GM23248 (cell line): ENCODE measurements at regions not wholly inside any gene's neighbourhood (a gene's known extent, or its start where the extent isn't known, plus 50 kb on each side); places are given as distances from the start of the nearest gene placed in this dataset.

Experiments
- DNase-seq: peaks from one replicate; pipeline ENCODE4 v3.0.0-alpha.2; 2015
- H2AFZ ChIP-seq: fragments of 200-600 bp; sonication (generic); 2 replicates; pipeline ENCODE4 v1.6.1; 2016; ENCODE audit warnings: antibody characterized with exemption
- H3F3A ChIP-seq: fragments of 200-600 bp; sonication (generic); 2 replicates; pipeline ENCODE4 v1.6.1; 2016; ENCODE audit warnings: mild to moderate bottlenecking, antibody characterized with exemption, mixed run types; ENCODE audit not compliant: insufficient read depth
- H3K27ac ChIP-seq: fragments of 200-600 bp; sonication (generic); 2 replicates; pipeline ENCODE4 v1.5.1; 2016; ENCODE audit warnings: mild to moderate bottlenecking
- H3K27me3 ChIP-seq: fragments of 200-600 bp; sonication (generic); replicated peaks from 2 replicates; pipeline ENCODE4 v1.6.1; 2016; ENCODE audit warnings: mild to moderate bottlenecking; ENCODE audit not compliant: insufficient read depth
- H3K36me3 ChIP-seq: fragments of 200-600 bp; sonication (generic); 2 replicates; pipeline ENCODE4 v1.6.1; 2016; ENCODE audit warnings: low read depth, mild to moderate bottlenecking
- H3K4me1 ChIP-seq: fragments of 200-600 bp; sonication (generic); 2 replicates; pipeline ENCODE4 v1.6.1; 2016; ENCODE audit warnings: mild to moderate bottlenecking; ENCODE audit not compliant: insufficient read depth
- H3K4me2 ChIP-seq: fragments of 200-600 bp; sonication (generic); one replicate; pipeline ENCODE4 v1.6.1; 2016; ENCODE audit warnings: mild to moderate bottlenecking; ENCODE audit not compliant: unreplicated experiment
- H3K4me3 ChIP-seq: fragments of 200-600 bp; sonication (generic); 2 replicates; pipeline ENCODE4 v1.5.1; 2016; ENCODE audit warnings: mild to moderate bottlenecking
- H3K79me2 ChIP-seq: fragments of 200-600 bp; sonication (generic); 2 replicates; pipeline ENCODE4 v1.6.1; 2016; ENCODE audit warnings: mild to moderate bottlenecking; ENCODE audit not compliant: insufficient read depth
- H3K9ac ChIP-seq: fragments of 200-600 bp; sonication (generic); 2 replicates; pipeline ENCODE4 v1.6.1; 2016; ENCODE audit warnings: mild to moderate bottlenecking
- H3K9me2 ChIP-seq: fragments of 200-600 bp; sonication (generic); 2 replicates; pipeline ENCODE4 v1.6.1; 2016; ENCODE audit warnings: mixed run types, mild to moderate bottlenecking, moderate library complexity; ENCODE audit not compliant: insufficient read depth
- H3K9me3 ChIP-seq: fragments of 200-600 bp; sonication (generic); one replicate; pipeline ENCODE4 v1.6.1; 2017; ENCODE audit warnings: low read depth
- H4K20me1 ChIP-seq: fragments of 200-600 bp; sonication (generic); 2 replicates; pipeline ENCODE4 v1.6.0; 2016; ENCODE audit not compliant: insufficient read depth
- EZH2 ChIP-seq: fragments of 200-600 bp; sonication (generic); IDR thresholded peaks from 2 replicates; pipeline ENCODE4 v1.6.1; 2018; ENCODE audit warnings: antibody characterized with exemption, mild to moderate bottlenecking; ENCODE audit not compliant: insufficient read depth, poor library complexity, severe bottlenecking
- EZH2phosphoT487 ChIP-seq: fragments of 200-600 bp; sonication (generic); IDR thresholded peaks from 2 replicates; pipeline ENCODE4 v1.6.1; 2018; ENCODE audit warnings: antibody characterized with exemption, moderate library complexity, mild to moderate bottlenecking, low read depth; ENCODE audit not compliant: insufficient read depth
- WGBS, 2 experiments: methylation state at CpG; one replicate each; pipeline ENCODE4 v1.1.6; 2015 to 2017; ENCODE audit warnings: low lambda C conversion rate in 2 of 2, low coverage in 1 of 2; ENCODE audit errors: missing lambda C conversion rate in 2 of 2; 5-methylcytosine and 5-hydroxymethylcytosine counted together
- in situ Hi-C: fragments of 300-500 bp; cut with MboI; formaldehyde crosslinking; loops from 2 replicates; pipeline ENCODE4 v1.15.0; 2020

GRCh38 chr5:92977846-92978540, 603.0 kb downstream of the NR2F1-AS1 start:
- H3K4me1 ChIP-seq: no peaks in the 10 kb centered on the region
- WGBS, 2 experiments: 66 to 75% methylated on average over 3 of the region's 3 CpGs
- H4K20me1 ChIP-seq: no peaks in the 10 kb centered on the region
- no peak for TF ChIP-seq EZH2
- no peak for TF ChIP-seq EZH2phosphoT487
- H3F3A ChIP-seq: no peaks in the 10 kb centered on the region
- H3K27ac ChIP-seq: no peak overlapping the region
- no peak overlapping the region for H3K9ac ChIP-seq
- no peak for DNase-seq
- peak overlapping the region; percentile 24; the same call in 1 of the 2 replicates for H2AFZ ChIP-seq
- in situ Hi-C loops: no loop called here
- H3K27me3 ChIP-seq: no peaks in the 10 kb centered on the region
- H3K9me3 ChIP-seq: no peaks in the 10 kb centered on the region
- H3K36me3 ChIP-seq: no peaks in the 10 kb centered on the region
- H3K9me2 ChIP-seq: no peaks in the 10 kb centered on the region; the same call in 1 of the 2 replicates
- H3K4me3 ChIP-seq: no peak overlapping the region
- H3K79me2 ChIP-seq: no peaks in the 10 kb centered on the region
- H3K4me2 ChIP-seq: no peak overlapping the region

GRCh38 chr5:92976156-92976555, 604.9 kb downstream of the NR2F1-AS1 start:
- Histone ChIP-seq H3K4me3 (no peak overlapping the region), H4K20me1 (no peaks in the 10 kb centered on the region), H3K27me3 (no peaks in the 10 kb centered on the region), H3K4me1 (no peaks in the 10 kb centered on the region), H3K9me2 (no peaks in the 10 kb centered on the region), H3K27ac (no peak overlapping the region), H3K4me2 (no peak overlapping the region), H3K79me2 (no peaks in the 10 kb centered on the region), H3K9me3 (no peaks in the 10 kb centered on the region), H2AFZ (no peak overlapping the region), H3F3A (no peaks in the 10 kb centered on the region), H3K9ac (no peak overlapping the region), H3K36me3 (no peaks in the 10 kb centered on the region)
- in situ Hi-C loops: no loop called here
- 14 to 21% methylated on average over 1 of the region's 1 CpG for WGBS, 2 experiments
- TF ChIP-seq EZH2phosphoT487 (no peak), EZH2 (no peak)
- DNase-seq: no peak

GRCh38 chr5:92969781-92970237, 611.2 kb downstream of the NR2F1-AS1 start:
- Histone ChIP-seq H3K27me3 (no peaks in the 10 kb centered on the region), H3K4me3 (no peak overlapping the region), H4K20me1 (no peaks in the 10 kb centered on the region), H3K4me2 (no peak overlapping the region), H3K9ac (no peak overlapping the region), H3K9me2 (no peaks in the 10 kb centered on the region; the same call in 1 of the 2 replicates), H3F3A (no peaks in the 10 kb centered on the region), H2AFZ (no peak overlapping the region), H3K27ac (no peak overlapping the region), H3K4me1 (peaks cover 8% of the 10 kb centered on the region; the same call in 1 of the 2 replicates), H3K79me2 (no peaks in the 10 kb centered on the region), H3K36me3 (no peaks in the 10 kb centered on the region), H3K9me3 (no peaks in the 10 kb centered on the region)
- peak; percentile 3 for DNase-seq
- in situ Hi-C loops: no loop called here
- 73 to 75% methylated on average over 2 of the region's 2 CpGs for WGBS, 2 experiments
- no peak for TF ChIP-seq EZH2phosphoT487
- no peak for TF ChIP-seq EZH2

GRCh38 chr5:92969191-92969780, 611.7 kb downstream of the NR2F1-AS1 start:
- Histone ChIP-seq H3K27ac (no peak overlapping the region), H3K9me2 (no peaks in the 10 kb centered on the region; the same call in 1 of the 2 replicates), H2AFZ (no peak overlapping the region), H3K36me3 (no peaks in the 10 kb centered on the region), H3K27me3 (no peaks in the 10 kb centered on the region), H3K9me3 (no peaks in the 10 kb centered on the region), H3K4me2 (no peak overlapping the region), H3K4me1 (peaks cover 8% of the 10 kb centered on the region; the same call in 1 of the 2 replicates), H3K4me3 (no peak overlapping the region), H3K79me2 (no peaks in the 10 kb centered on the region), H3F3A (no peaks in the 10 kb centered on the region), H4K20me1 (no peaks in the 10 kb centered on the region), H3K9ac (no peak overlapping the region)
- TF ChIP-seq EZH2phosphoT487 (no peak), EZH2 (no peak)
- in situ Hi-C loops: no loop called here
- 65 to 67% methylated on average over 5 of the region's 5 CpGs for WGBS, 2 experiments
- no peak for DNase-seq

GRCh38 chr5:92963800-92964199, 617.2 kb downstream of the NR2F1-AS1 start:
- Histone ChIP-seq H2AFZ (no peak overlapping the region), H3K27me3 (no peaks in the 10 kb centered on the region), H3K9ac (no peak overlapping the region), H3K79me2 (no peaks in the 10 kb centered on the region), H3K4me1 (no peaks in the 10 kb centered on the region), H3K27ac (no peak overlapping the region), H3K36me3 (no peaks in the 10 kb centered on the region), H4K20me1 (no peaks in the 10 kb centered on the region), H3K4me2 (no peak overlapping the region), H3K4me3 (no peak overlapping the region), H3K9me2 (no peaks in the 10 kb centered on the region), H3K9me3 (no peaks in the 10 kb centered on the region), H3F3A (no peaks in the 10 kb centered on the region)
- 70 to 83% methylated on average over 2 of the region's 2 CpGs for WGBS, 2 experiments
- in situ Hi-C loops: no loop called here
- DNase-seq: no peak
- TF ChIP-seq EZH2phosphoT487: no peak
- no peak for TF ChIP-seq EZH2
